Caco-2 (cell line): ENCODE measurements at regions not wholly inside any gene's neighbourhood (a gene's known extent, or its start where the extent isn't known, plus 50 kb on each side); places are given as distances from the start of the nearest gene placed in this dataset.

Experiments used
- BruUV-seq: library from RNA; stranded (reverse); fragments of 400-500 nt; replicated peaks from 2 replicates; lab custom pipeline; 2021; lab: Mats Ljungman, UMichigan
- CTCF ChIA-PET: fragments of 300-600 bp; sonication (Branson Sonifier 250); formaldehyde crosslinking; loops from one replicate; lab custom pipeline; 2022; ENCODE audit warnings: antibody characterized with exemption; lab: Charles Lee
- POLR2A ChIA-PET: fragments of 300-600 bp; sonication (Branson Sonifier 250); formaldehyde crosslinking; loops from one replicate; lab custom pipeline; 2022; ENCODE audit warnings: antibody characterized with exemption; lab: Charles Lee
- DNase-seq, 2 experiments: peaks; one replicate each; pipeline versions ENCODE4 v3.0.0 to v3.0.0-alpha.2; 2020 to 2022
- H3K27me3 ChIP-seq: replicated peaks from 2 replicates; pipeline ENCODE4 v1.6.0; 2011; ENCODE audit warnings: low read length; ENCODE audit not compliant: control insufficient read depth, insufficient read depth
- H3K36me3 ChIP-seq: 2 replicates; pipeline ENCODE4 v1.5.1; 2011; ENCODE audit warnings: low read length; ENCODE audit not compliant: control insufficient read depth, insufficient read depth
- H3K4me1 ChIP-seq: fragments of 250-450 bp; sonication (Bioruptor Pico); 2 replicates; pipeline ENCODE4 v1.5.1; 2020; ENCODE audit warnings: mild to moderate bottlenecking
- H3K4me3 ChIP-seq: 2 replicates; pipeline ENCODE4 v1.5.1; 2011; ENCODE audit warnings: low read depth, mild to moderate bottlenecking, control low read depth, low read length
- H3K9me3 ChIP-seq: fragments of 250-450 bp; sonication (Bioruptor Pico); 2 replicates; pipeline ENCODE4 v1.5.1; 2020; ENCODE audit warnings: mild to moderate bottlenecking, moderate library complexity
- H3K27ac Mint-ChIP-seq: one replicate; pipeline ENCODE4 v1.8.0; 2022; ENCODE audit warnings: mixed read lengths; ENCODE audit not compliant: unreplicated experiment
- H3K27me3 Mint-ChIP-seq: one replicate; pipeline ENCODE4 v1.8.0; 2022; ENCODE audit warnings: mixed read lengths; ENCODE audit not compliant: insufficient read depth, unreplicated experiment
- H3K36me3 Mint-ChIP-seq: one replicate; pipeline ENCODE4 v1.8.0; 2022; ENCODE audit warnings: mild to moderate bottlenecking, mixed read lengths; ENCODE audit not compliant: insufficient read depth, unreplicated experiment
- H3K4me1 Mint-ChIP-seq: one replicate; pipeline ENCODE4 v1.8.0; 2022; ENCODE audit warnings: low read depth, mixed read lengths; ENCODE audit not compliant: unreplicated experiment
- H3K4me3 Mint-ChIP-seq: one replicate; pipeline ENCODE4 v1.8.0; 2022; ENCODE audit warnings: mild to moderate bottlenecking, moderate library complexity, mixed read lengths; ENCODE audit not compliant: unreplicated experiment
- H3K9me3 Mint-ChIP-seq: one replicate; pipeline ENCODE4 v1.8.0; 2022; ENCODE audit warnings: mixed read lengths; ENCODE audit not compliant: unreplicated experiment
- CTCF ChIP-seq, 2 experiments: fragments of 200-600 bp in 1 of 2; IDR thresholded peaks; 1 replicate in 1 of 2; 2 replicates in 1 of 2; pipeline versions ENCODE4 v1.5.1 to v1.8.0; 2011 to 2022; ENCODE audit warnings: antibody characterized with exemption in 1 of 2, control low read depth in 1 of 2, inconsistent platforms in 1 of 2, low read depth in 1 of 2, low read length in 1 of 2, mild to moderate bottlenecking in 1 of 2, moderate library complexity in 1 of 2; ENCODE audit not compliant: insufficient read depth in 1 of 2, severe bottlenecking in 1 of 2, unreplicated experiment in 1 of 2
- intact Hi-C: fragments of 100-400 bp; cut with micrococcal nuclease; formaldehyde crosslinking; loops from one replicate; pipeline ENCODE4 v1.10.0; 2022; ENCODE audit not compliant: unreplicated experiment

GRCh38 chr1:191895049-191895448 is 263.2 kb upstream of the RGS18 start:
- no peaks in the 10 kb centered on the region for H3K27me3 Mint-ChIP-seq
- H3K9me3 Mint-ChIP-seq, result no peaks in the 10 kb centered on the region
- no peak overlapping the region for H3K27ac Mint-ChIP-seq
- no TSS peak for BruUV-seq
- H3K4me3 ChIP-seq, result no peak overlapping the region
- ChIA-PET CTCF (no interaction called here), POLR2A (no interaction called here)
- no peaks in the 10 kb centered on the region for H3K36me3 Mint-ChIP-seq
- no peaks in the 10 kb centered on the region for H3K27me3 ChIP-seq
- H3K4me3 Mint-ChIP-seq, result no peak overlapping the region
- no peaks in the 10 kb centered on the region for H3K36me3 ChIP-seq
- no peaks in the 10 kb centered on the region for H3K4me1 Mint-ChIP-seq
- no peaks in the 10 kb centered on the region for H3K9me3 ChIP-seq
- intact Hi-C loops, result no loop called here
- peaks cover 5% of the 10 kb centered on the region; the same call in 1 of the 2 replicates for H3K4me1 ChIP-seq
- no peak for DNase-seq
- no peak for TF ChIP-seq CTCF (IDR thresholded peaks at IDR 0.05; ENCODE audit: insufficient read depth in 1 of 2, low read depth in 1 of 2, low read length in 1 of 2, severe bottlenecking in 1 of 2, unreplicated experiment in 1 of 2)

DNA sequence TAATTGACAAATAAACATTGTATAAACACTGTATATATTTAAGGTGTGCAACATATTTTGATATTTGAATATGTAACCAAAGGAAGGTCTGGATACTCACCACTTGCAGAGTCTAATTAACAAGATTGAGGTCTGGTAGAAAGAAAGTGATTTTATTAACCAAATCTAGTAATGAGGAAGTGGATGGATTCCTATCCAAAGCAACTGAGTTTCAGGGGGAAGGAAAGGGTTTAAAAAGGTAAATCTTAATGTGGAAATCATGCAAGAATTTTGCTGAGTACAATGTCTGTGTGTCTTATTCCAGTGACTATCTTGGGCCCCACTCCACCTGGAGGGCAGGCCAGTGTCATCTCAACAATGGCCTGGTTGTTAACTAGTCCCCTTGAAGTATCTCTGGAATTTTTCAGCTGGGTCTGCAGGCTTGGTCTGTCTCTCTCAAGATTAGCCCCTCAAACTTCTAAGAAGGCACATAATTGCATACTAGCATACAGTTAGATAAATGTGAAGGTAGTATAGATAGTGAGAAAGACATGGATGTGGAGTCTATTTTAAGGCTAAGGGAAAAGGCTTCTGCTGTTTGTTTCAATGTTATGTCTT is 262.7 kb upstream of the RGS18 start:
- ChIA-PET CTCF (no interaction called here), POLR2A (no interaction called here)
- Mint-ChIP-seq H3K27me3 (no peaks in the 10 kb centered on the region), H3K4me3 (no peak overlapping the region), H3K27ac (no peak overlapping the region), H3K9me3 (no peaks in the 10 kb centered on the region), H3K4me1 (no peaks in the 10 kb centered on the region), H3K36me3 (no peaks in the 10 kb centered on the region)
- Histone ChIP-seq H3K9me3 (no peaks in the 10 kb centered on the region), H3K4me1 (peaks cover 5% of the 10 kb centered on the region; the same call in 1 of the 2 replicates), H3K36me3 (no peaks in the 10 kb centered on the region), H3K27me3 (no peaks in the 10 kb centered on the region), H3K4me3 (no peak overlapping the region)
- DNase-seq, result peak in 1 of 2 experiments; percentile 38
- no peak for TF ChIP-seq CTCF (IDR thresholded peaks at IDR 0.05; ENCODE audit: insufficient read depth in 1 of 2, low read depth in 1 of 2, low read length in 1 of 2, severe bottlenecking in 1 of 2, unreplicated experiment in 1 of 2)
- intact Hi-C loops, result no loop called here
- BruUV-seq, result no TSS peak

- Histone ChIP-seq H3K36me3 (no peaks in the 10 kb centered on the region), H3K4me1 (peaks cover 5% of the 10 kb centered on the region; the same call in 1 of the 2 replicates), H3K9me3 (no peaks in the 10 kb centered on the region), H3K4me3 (no peak overlapping the region), H3K27me3 (no peaks in the 10 kb centered on the region)
- POLR2A ChIA-PET, result no interaction called here
- no peak overlapping the region for H3K27ac Mint-ChIP-seq
- intact Hi-C loops, result no loop called here
- no peak overlapping the region for H3K4me3 Mint-ChIP-seq
- H3K36me3 Mint-ChIP-seq, result no peaks in the 10 kb centered on the region
- H3K9me3 Mint-ChIP-seq, result no peaks in the 10 kb centered on the region
- BruUV-seq, result no TSS peak
- no peak for TF ChIP-seq CTCF (IDR thresholded peaks at IDR 0.05; ENCODE audit: insufficient read depth in 1 of 2, low read depth in 1 of 2, low read length in 1 of 2, severe bottlenecking in 1 of 2, unreplicated experiment in 1 of 2)
- no peak for DNase-seq
- H3K4me1 Mint-ChIP-seq, result no peaks in the 10 kb centered on the region
- CTCF ChIA-PET, result no interaction called here
- H3K27me3 Mint-ChIP-seq, result no peaks in the 10 kb centered on the region
These were observed 261.1 kb upstream of the RGS18 start for GRCh38 chr1:191897134-191897533.
